ENCODE measurements at regions not wholly inside any gene's neighbourhood (a gene's known extent, or its start where the extent isn't known, plus 50 kb on each side); places are given as distances from the start of the nearest gene placed in this dataset.

DNA sequence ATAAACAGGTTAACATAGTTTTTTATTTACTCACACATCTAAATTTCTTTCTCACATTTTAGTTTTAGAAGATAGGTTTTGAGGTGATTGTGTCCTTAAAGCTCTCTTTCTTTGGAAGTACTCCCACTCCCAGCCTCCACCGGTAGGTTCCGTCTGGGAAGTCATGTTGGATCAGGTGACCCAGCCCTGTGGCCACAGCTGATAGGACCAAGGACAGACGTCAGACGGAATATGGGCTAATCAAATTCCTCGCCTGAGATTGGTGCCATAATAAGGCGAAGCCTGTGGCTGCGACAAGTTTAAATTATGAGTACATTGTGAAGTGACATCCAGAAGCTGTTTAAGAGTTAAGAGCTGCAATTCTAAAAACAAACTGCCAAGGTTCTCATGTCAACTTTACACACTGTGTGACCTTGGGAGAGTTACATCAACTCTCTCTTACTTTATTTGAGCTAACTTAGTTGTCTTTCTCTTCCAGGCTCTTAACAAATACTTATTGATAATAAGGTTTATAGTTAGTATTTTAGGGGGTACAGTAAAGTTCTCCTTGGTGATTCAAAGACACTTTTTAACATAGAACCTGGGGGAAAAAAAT lies 133.6 kb downstream of the NPY start:
- TF ChIP-seq CTCF (IDR thresholded peaks at IDR 0.05) (no peak), ZFX (IDR thresholded peaks at IDR 0.05; ENCODE audit: borderline replicate concordance) (no peak)

Measured in 22Rv1 (cell line).